ENCODE measurements at regions not wholly inside any gene's neighbourhood (a gene's known extent, or its start where the extent isn't known, plus 50 kb on each side); places are given as distances from the start of the nearest gene placed in this dataset.

DNA sequence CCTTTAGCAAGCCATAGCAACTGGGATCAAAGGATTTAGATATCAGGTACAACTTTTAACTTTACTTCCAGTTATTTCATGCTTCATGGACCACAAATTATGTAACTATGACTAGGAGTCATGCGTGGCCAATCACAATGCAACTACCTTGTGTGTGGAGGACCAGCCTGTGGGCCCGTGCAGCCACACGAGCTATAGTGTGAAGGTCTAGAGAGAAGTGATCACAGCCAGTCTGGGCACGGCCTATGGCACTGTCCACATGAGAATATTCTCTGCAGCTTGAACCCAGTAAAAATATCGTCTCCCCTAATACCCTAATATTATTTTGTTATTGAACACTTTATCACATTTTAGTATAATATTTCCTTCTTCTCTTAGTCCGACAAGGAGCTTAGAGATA is 464.9 kb upstream of the MIR17HG start:
- intact Hi-C loops (cut with DNase I) = no loop called here
- TF ChIP-seq CTCF (IDR thresholded peaks at IDR 0.05) (no peak), POLR2A (IDR thresholded peaks at IDR 0.05) (no peak)

DNA sequence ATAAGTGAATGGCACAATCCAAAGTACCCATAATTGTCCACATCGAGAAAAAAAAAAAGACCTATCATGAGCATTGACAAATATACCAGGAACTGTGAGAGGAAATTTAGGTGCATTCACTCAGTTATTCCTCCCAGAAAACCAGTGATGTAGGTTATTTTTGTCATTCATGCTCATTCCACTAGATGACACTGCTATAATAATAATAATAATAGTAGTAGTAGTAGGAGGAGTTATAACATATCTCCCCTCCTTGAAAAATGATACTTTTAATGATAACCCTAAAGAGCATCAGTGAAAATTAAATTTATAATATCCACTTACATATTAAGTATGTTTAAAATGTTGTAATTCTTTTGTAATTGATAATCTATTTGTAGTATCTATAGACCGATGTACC is 463.9 kb upstream of the MIR17HG start:
- WGBS (ENCODE audit: insufficient coverage, low coverage, low lambda C conversion rate, missing lambda C conversion rate) = 52% methylated on average over 2 of the region's 2 CpGs

More for the DNA sequence above, 464.9 kb upstream of the MIR17HG start:
- Histone ChIP-seq H3K36me3 (no peaks in the 10 kb centered on the region), H3K27me3 (peaks cover 0 to 3% of the 10 kb centered on the region in 2 donors), H3K27ac (no peak overlapping the region), H3K9me3 (no peaks in the 10 kb centered on the region), H3K4me3 (no peak overlapping the region), H3K4me1 (no peaks in the 10 kb centered on the region)
- ATAC-seq = no peak
- WGBS (ENCODE audit: insufficient coverage, low coverage, low lambda C conversion rate, missing lambda C conversion rate) = 54% methylated on average over 5 of the region's 6 CpGs
- peak in 1 of 3 donors; percentile 32 for DNase-seq

DNA sequence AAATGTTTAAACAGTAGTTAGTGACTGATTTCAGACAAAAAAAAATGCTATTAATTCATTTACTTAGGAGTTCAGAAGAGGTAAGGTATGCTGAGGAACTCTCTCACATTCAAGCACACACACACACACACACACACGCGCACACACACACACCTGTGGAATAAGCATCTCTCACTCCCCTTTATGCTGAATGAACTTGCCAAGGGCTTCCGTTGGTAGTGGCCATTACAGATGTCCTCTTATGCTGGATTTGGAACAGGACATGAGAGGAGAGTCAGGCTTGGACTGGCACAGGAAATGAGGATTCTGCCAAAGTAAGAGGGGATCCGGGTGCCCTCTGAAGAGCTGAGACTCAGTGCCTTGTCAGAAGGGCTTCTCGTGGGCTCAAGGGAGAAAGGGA is 463.4 kb upstream of the MIR17HG start:
- Histone ChIP-seq H3K36me3 (no peaks in the 10 kb centered on the region), H3K4me1 (no peaks in the 10 kb centered on the region), H3K27ac (no peak overlapping the region), H3K4me3 (no peak overlapping the region), H3K9me3 (no peaks in the 10 kb centered on the region), H3K27me3 (peaks cover 0 to under 1% of the 10 kb centered on the region in 2 donors)
- WGBS (ENCODE audit: insufficient coverage, low coverage, low lambda C conversion rate, missing lambda C conversion rate) = 56% methylated on average over 5 of the region's 5 CpGs
- no peak for DNase-seq
- ATAC-seq = no peak
- TF ChIP-seq CTCF (IDR thresholded peaks at IDR 0.05) (no peak), POLR2A (IDR thresholded peaks at IDR 0.05) (no peak)
- intact Hi-C loops (cut with DNase I) = no loop called here

More for the DNA sequence above, 463.9 kb upstream of the MIR17HG start:
- no peaks in the 10 kb centered on the region for H3K9me3 ChIP-seq
- no peaks in the 10 kb centered on the region for H3K4me1 ChIP-seq
- no peak for DNase-seq
- no peak overlapping the region for H3K4me3 ChIP-seq
- no peak for TF ChIP-seq CTCF (IDR thresholded peaks at IDR 0.05)
- no peak for TF ChIP-seq POLR2A (IDR thresholded peaks at IDR 0.05)
- peaks cover 0 to 3% of the 10 kb centered on the region in 2 donors for H3K27me3 ChIP-seq
- no peak overlapping the region for H3K27ac ChIP-seq
- H3K36me3 ChIP-seq = no peaks in the 10 kb centered on the region
- ATAC-seq = no peak
- intact Hi-C loops (cut with DNase I) = no loop called here

DNA sequence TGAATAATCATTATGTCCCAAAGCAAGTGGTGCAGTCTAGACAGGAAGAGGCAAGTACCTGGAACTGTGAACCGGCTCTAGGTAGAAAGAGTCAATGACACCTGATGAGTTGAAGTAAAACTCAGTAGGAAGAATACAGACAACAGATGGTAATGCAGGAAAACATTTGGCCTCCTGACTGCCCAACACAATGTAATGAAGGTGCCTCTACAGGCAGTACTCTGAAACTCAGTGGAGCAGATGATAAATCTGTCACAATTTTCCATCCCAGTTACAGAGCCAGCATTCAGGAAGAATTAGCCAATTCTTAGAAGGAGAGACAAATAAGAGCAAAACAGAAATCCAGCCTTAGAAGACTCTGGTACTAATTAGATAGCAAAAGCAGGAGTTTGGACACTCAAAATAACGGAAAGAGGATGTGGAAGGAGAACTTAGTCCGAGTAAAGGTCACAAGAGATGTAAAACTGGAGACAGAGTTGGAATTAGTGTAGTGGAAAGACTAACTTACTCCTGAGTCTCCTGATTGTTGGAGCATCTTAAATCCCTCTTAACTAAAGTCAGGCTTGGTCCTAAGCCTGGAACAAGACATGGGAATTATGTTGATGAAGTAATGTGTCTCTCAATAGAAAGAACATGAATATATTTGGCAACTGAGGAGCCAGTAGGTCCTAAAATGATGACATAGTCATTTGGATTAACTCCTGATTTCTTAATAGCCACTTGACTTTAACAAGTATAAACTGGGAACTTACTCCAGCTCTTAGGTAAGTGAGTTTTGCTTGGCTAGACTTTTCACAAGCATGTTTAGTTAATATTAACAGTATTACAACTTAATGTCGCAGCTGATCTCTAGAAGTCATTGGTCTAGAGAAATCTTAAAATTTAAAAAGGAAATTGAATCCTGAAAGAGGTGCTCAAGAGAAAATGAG is 457.3 kb upstream of the MIR17HG start:
- intact Hi-C loops (cut with DNase I) = no loop called here
- WGBS (ENCODE audit: insufficient coverage, low coverage, low lambda C conversion rate, missing lambda C conversion rate) = 40% methylated on average over 4 of the region's 4 CpGs
- no peak overlapping the region for H3K27ac ChIP-seq
- no peak for ATAC-seq
- H3K27me3 ChIP-seq = no peaks in the 10 kb centered on the region
- no peaks in the 10 kb centered on the region for H3K4me1 ChIP-seq
- no peaks in the 10 kb centered on the region for H3K36me3 ChIP-seq
- TF ChIP-seq POLR2A (IDR thresholded peaks at IDR 0.05) = no peak
- no peak for TF ChIP-seq CTCF (IDR thresholded peaks at IDR 0.05)
- no peak overlapping the region for H3K4me3 ChIP-seq
- DNase-seq = no peak
- H3K9me3 ChIP-seq = no peaks in the 10 kb centered on the region
